Kidney (tissue), 13 donors: ENCODE measurements at regions not wholly inside any gene's neighbourhood (a gene's known extent, or its start where the extent isn't known, plus 50 kb on each side); places are given as distances from the start of the nearest gene placed in this dataset.
A peak's percentile ranks its signal among the peaks of the same experiment; 100 is the strongest.

Experiments used
- DNase-seq, 5 donors: peaks; one replicate each; pipeline ENCODE4 v3.0.0-alpha.2; 2013 to 2020
- FAIRE-seq: peaks from 2 replicates; lab custom pipeline; 2012; peaks lifted over from hg19 to GRCh38; lab: Jason Lieb, UNC
- H3K27ac ChIP-seq, 2 donors: one replicate each; pipeline ENCODE4 v1.7.0; 2013; ENCODE audit warnings: low read depth in 2 of 2, low read length in 2 of 2, inconsistent platforms in 1 of 2
- H3K27me3 ChIP-seq: one replicate; pipeline ENCODE4 v1.7.1; 2013; ENCODE audit warnings: low read length, inconsistent platforms; ENCODE audit not compliant: control insufficient read depth, insufficient read depth
- H3K36me3 ChIP-seq, 3 donors: one replicate each; pipeline versions ENCODE4 v1.7.0 to v1.7.1; 2013; ENCODE audit warnings: low read length in 3 of 3, control low read depth in 1 of 3, inconsistent platforms in 1 of 3; ENCODE audit not compliant: insufficient read depth in 3 of 3, control insufficient read depth in 2 of 3
- H3K4me1 ChIP-seq, 3 donors: one replicate each; pipeline versions ENCODE4 v1.7.0 to v1.7.1; 2013; ENCODE audit warnings: low read length in 3 of 3, inconsistent platforms in 1 of 3, low read depth in 1 of 3; ENCODE audit not compliant: control insufficient read depth in 2 of 3, insufficient read depth in 2 of 3
- H3K4me3 ChIP-seq, 3 donors: one replicate each; pipeline versions ENCODE4 v1.7.0 to v1.8.1; 2013; ENCODE audit warnings: low read length in 3 of 3, control low read depth in 1 of 3, inconsistent platforms in 1 of 3
- H3K9ac ChIP-seq, 3 donors: one replicate each; pipeline versions ENCODE4 v1.7.0 to v1.7.1; 2013; ENCODE audit warnings: low read length in 3 of 3, control low read depth in 1 of 3, inconsistent platforms in 1 of 3
- H3K9me3 ChIP-seq, 3 donors: one replicate each; pipeline versions ENCODE4 v1.7.0 to v1.7.1; 2013; ENCODE audit warnings: low read length in 3 of 3, control low read depth in 1 of 3, inconsistent platforms in 1 of 3; ENCODE audit not compliant: control insufficient read depth in 2 of 3, insufficient read depth in 1 of 3
- intact Hi-C: fragments of 100-400 bp; cut with DNase I; formaldehyde crosslinking; loops from one replicate; pipeline ENCODE4 v1.11.1; 2022
- TF ChIP-seq, protein P1 (sequence below): IDR thresholded peaks from 3 replicates; pipeline ENCODE4 v1.5.1; 2012; ENCODE audit warnings: mild to moderate bottlenecking, moderate library complexity, borderline replicate concordance; ENCODE audit not compliant: insufficient read depth; ENCODE audit errors: extremely low read depth
- donor health status: control.
- donor health status: control.
- donor health status: control.
- donor health status: control.
- donor health status: control.
- donor health status: DM: yes; HTN: yes; CAD: no.
- donor health status: Normal renal cell carcinoma (clear cell type).

- DNase-seq: peak in 3 of 5 donors; percentile 19 to 50 (median 25)
- intact Hi-C loops: no loop called here
- TF ChIP-seq, protein P1, sequence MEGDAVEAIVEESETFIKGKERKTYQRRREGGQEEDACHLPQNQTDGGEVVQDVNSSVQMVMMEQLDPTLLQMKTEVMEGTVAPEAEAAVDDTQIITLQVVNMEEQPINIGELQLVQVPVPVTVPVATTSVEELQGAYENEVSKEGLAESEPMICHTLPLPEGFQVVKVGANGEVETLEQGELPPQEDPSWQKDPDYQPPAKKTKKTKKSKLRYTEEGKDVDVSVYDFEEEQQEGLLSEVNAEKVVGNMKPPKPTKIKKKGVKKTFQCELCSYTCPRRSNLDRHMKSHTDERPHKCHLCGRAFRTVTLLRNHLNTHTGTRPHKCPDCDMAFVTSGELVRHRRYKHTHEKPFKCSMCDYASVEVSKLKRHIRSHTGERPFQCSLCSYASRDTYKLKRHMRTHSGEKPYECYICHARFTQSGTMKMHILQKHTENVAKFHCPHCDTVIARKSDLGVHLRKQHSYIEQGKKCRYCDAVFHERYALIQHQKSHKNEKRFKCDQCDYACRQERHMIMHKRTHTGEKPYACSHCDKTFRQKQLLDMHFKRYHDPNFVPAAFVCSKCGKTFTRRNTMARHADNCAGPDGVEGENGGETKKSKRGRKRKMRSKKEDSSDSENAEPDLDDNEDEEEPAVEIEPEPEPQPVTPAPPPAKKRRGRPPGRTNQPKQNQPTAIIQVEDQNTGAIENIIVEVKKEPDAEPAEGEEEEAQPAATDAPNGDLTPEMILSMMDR: no peak
- Histone ChIP-seq H3K9me3 (no peaks in the 10 kb centered on the region), H3K27ac (no peak overlapping the region), H3K4me3 (no peak overlapping the region), H3K4me1 (no peaks in the 10 kb centered on the region), H3K36me3 (no peaks in the 10 kb centered on the region), H3K27me3 (no peaks in the 10 kb centered on the region), H3K9ac (no peak overlapping the region)
- no peak for FAIRE-seq
Measured at GRCh38 chr6:9795880-9796279, 619.0 kb downstream of the TFAP2A start.

GRCh38 chr6:9789201-9789600 lies 625.7 kb downstream of the TFAP2A start:
- no peaks in the 10 kb centered on the region for H3K36me3 ChIP-seq
- no peaks in the 10 kb centered on the region for H3K9me3 ChIP-seq
- no peaks in the 10 kb centered on the region for H3K4me1 ChIP-seq
- intact Hi-C loops: no loop called here
- H3K9ac ChIP-seq: no peak overlapping the region
- no peak overlapping the region for H3K27ac ChIP-seq
- FAIRE-seq (no peak), DNase-seq (no peak)
- TF ChIP-seq, protein P1: no peak
- no peak overlapping the region for H3K4me3 ChIP-seq
- no peaks in the 10 kb centered on the region for H3K27me3 ChIP-seq

DNA sequence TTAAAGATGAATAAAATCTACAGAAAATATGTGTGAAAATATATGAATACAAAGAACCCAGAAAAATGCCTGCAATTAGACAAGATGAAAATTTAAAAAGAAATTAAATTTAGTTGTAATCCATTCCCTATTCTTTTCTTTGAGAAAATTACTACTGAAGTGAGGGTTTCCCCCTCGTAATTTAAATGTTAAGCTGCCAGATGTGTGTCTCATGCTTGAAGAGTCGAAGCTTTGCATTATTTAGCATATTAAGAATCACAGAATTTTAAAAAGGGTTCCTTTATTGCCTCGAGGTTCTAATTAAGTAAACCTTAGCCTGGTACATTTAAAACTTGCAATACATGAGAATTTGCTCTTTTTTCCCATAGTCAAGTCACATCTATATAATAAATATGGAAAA lies 630.1 kb downstream of the TFAP2A start:
- Histone ChIP-seq H3K36me3 (no peaks in the 10 kb centered on the region), H3K4me3 (no peak overlapping the region), H3K27me3 (no peaks in the 10 kb centered on the region), H3K9me3 (no peaks in the 10 kb centered on the region), H3K27ac (no peak overlapping the region), H3K4me1 (no peaks in the 10 kb centered on the region), H3K9ac (no peak overlapping the region)
- DNase-seq: no peak
- FAIRE-seq: no peak
- TF ChIP-seq, protein P1: no peak
- intact Hi-C loops: no loop called here

DNA sequence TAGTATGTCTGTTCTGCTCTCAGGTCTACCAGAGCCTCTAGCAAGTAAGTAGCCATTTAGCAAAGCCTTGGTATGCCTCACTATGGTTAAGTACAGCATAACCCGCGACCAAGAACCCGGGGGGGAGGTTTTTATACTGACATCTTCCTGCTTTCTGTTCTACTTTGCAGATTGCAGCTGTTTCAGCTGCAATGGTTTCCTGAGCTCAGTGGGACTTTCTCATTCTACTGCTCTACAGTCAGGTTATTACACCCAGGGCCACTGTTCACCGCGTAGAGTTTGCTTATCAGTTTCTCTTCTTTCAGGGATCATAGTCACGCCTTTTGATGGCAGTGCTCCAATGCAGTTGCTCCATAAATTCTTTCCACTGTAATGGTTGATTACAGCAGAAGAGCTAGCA lies 631.3 kb downstream of the TFAP2A start:
- intact Hi-C loops: no loop called here
- FAIRE-seq: no peak
- no peaks in the 10 kb centered on the region for H3K36me3 ChIP-seq
- TF ChIP-seq, protein P1: no peak
- H3K4me1 ChIP-seq: no peaks in the 10 kb centered on the region
- H3K27me3 ChIP-seq: no peaks in the 10 kb centered on the region
- no peak overlapping the region for H3K4me3 ChIP-seq
- no peaks in the 10 kb centered on the region for H3K9me3 ChIP-seq
- DNase-seq: peak in 1 of 5 donors; percentile 2
- H3K27ac ChIP-seq: no peak overlapping the region
- no peak overlapping the region for H3K9ac ChIP-seq
